Endodermal cell (in vitro differentiated cells): ENCODE measurements at regions not wholly inside any gene's neighbourhood (a gene's known extent, or its start where the extent isn't known, plus 50 kb on each side); places are given as distances from the start of the nearest gene placed in this dataset.

Experiments
- DNase-seq: peaks from one replicate; pipeline ENCODE4 v3.0.0-alpha.2; 2017
- H3K27ac ChIP-seq: 2 replicates; pipeline ENCODE4 v1.5.1; 2013; ENCODE audit warnings: mild to moderate bottlenecking, low read depth, low read length, moderate library complexity
- H3K27me3 ChIP-seq: 2 replicates; pipeline ENCODE4 v1.6.1; 2013; ENCODE audit warnings: mild to moderate bottlenecking, low read length, moderate library complexity; ENCODE audit not compliant: insufficient read depth, control insufficient read depth, poor library complexity, severe bottlenecking
- H3K36me3 ChIP-seq: 2 replicates; pipeline ENCODE4 v1.7.0; 2013; ENCODE audit warnings: mild to moderate bottlenecking, low read length, moderate library complexity; ENCODE audit not compliant: control insufficient read depth, insufficient read depth
- H3K4me1 ChIP-seq: one replicate; pipeline ENCODE4 v1.7.0; 2013; ENCODE audit warnings: low read length; ENCODE audit not compliant: control insufficient read depth, insufficient read depth
- H3K4me3 ChIP-seq: 2 replicates; pipeline ENCODE4 v1.5.1; 2013; ENCODE audit warnings: mild to moderate bottlenecking, low read length, moderate library complexity
- H3K9ac ChIP-seq: 2 replicates; pipeline ENCODE4 v1.6.1; 2013; ENCODE audit warnings: mild to moderate bottlenecking, low read length, moderate library complexity; ENCODE audit not compliant: poor library complexity, severe bottlenecking; ENCODE audit errors: extremely low read depth
- H3K9me3 ChIP-seq: 2 replicates; pipeline ENCODE4 v1.6.1; 2013; ENCODE audit warnings: mild to moderate bottlenecking, low read length, moderate library complexity; ENCODE audit not compliant: control insufficient read depth
- H3K27ac Mint-ChIP-seq: 2 replicates; pipeline ENCODE4 v1.8.0; 2020; ENCODE audit warnings: mixed read lengths
- H3K27me3 Mint-ChIP-seq: 2 replicates; pipeline ENCODE4 v1.8.0; 2021; ENCODE audit warnings: mild to moderate bottlenecking, mixed read lengths; ENCODE audit not compliant: insufficient read depth
- H3K36me3 Mint-ChIP-seq: 2 replicates; pipeline ENCODE4 v1.8.0; 2020; ENCODE audit warnings: low read depth, mixed read lengths
- H3K4me1 Mint-ChIP-seq: 2 replicates; pipeline ENCODE4 v1.8.0; 2020; ENCODE audit warnings: mixed read lengths
- H3K4me3 Mint-ChIP-seq: 2 replicates; pipeline ENCODE4 v1.8.0; 2020; ENCODE audit warnings: mild to moderate bottlenecking, moderate library complexity, mixed read lengths
- H3K9me3 Mint-ChIP-seq: 2 replicates; pipeline ENCODE4 v1.8.0; 2020; ENCODE audit warnings: mild to moderate bottlenecking, mixed read lengths
- CTCF ChIP-seq: fragments of 200-600 bp; sonication (generic); conservative IDR thresholded peaks from 2 replicates; pipeline ENCODE4 v1.5.0; 2021; ENCODE audit warnings: antibody characterized with exemption, mild to moderate bottlenecking
- WGBS, 2 experiments: methylation state at CpG; one replicate each; pipeline versions ENCODE4 v1.1.5 to v1.1.7; 2013; ENCODE audit warnings: missing lambda C conversion rate in 2 of 2, mixed read lengths in 1 of 2; ENCODE audit not compliant: insufficient coverage in 1 of 2, insufficient read length in 1 of 2; 5-methylcytosine and 5-hydroxymethylcytosine counted together

DNA sequence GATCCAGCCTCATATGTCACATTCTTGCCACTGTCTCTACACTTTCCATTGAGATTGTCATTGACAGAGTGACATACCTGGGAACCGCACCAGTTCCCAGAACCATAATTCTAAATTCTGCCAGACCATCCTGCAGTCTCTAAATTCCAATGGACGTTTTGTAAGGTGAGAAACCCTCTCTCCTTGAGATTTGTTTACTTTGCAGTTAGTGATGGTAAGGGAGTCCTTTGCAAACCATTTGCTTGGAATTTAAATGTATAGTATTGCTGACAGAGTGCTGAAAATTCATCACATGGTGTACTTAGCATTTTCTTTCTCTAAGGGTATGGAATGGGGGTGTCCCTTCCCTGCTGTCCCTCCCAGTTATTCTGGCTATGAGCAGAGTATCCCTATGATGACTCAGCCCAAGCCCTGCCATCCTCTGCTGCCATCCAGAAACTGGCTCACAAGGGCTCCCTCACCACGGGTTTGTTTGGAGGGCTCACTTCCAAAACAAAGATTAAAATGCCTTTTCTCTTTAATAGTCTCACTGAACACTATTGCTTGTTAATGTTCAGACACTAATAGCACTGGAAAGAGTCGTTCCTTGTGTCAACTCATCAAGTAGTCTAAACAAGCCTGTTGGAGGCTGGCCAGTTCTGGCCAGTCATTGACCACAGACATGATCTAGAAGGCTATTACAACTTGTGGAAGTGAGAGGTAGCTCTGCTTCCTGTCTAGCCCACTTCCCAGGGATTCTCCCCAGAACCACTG lies 129.0 kb upstream of the HMGA2 start:
- no peak for TF ChIP-seq CTCF
- Histone ChIP-seq H3K27me3 (no peaks in the 10 kb centered on the region), H3K4me1 (no peaks in the 10 kb centered on the region), H3K27ac (no peak overlapping the region), H3K36me3 (no peaks in the 10 kb centered on the region), H3K9ac (no peak overlapping the region), H3K9me3 (no peaks in the 10 kb centered on the region), H3K4me3 (no peak overlapping the region)
- Mint-ChIP-seq H3K27ac (no peak overlapping the region), H3K4me3 (no peak overlapping the region), H3K27me3 (peaks cover 8% of the 10 kb centered on the region), H3K36me3 (no peaks in the 10 kb centered on the region), H3K4me1 (peaks cover 8% of the 10 kb centered on the region), H3K9me3 (no peaks in the 10 kb centered on the region)
- DNase-seq, result peak; percentile 63
- WGBS, 2 experiments, result 74 to 87% methylated on average over 2 to 4 of the region's 4 CpGs

DNA sequence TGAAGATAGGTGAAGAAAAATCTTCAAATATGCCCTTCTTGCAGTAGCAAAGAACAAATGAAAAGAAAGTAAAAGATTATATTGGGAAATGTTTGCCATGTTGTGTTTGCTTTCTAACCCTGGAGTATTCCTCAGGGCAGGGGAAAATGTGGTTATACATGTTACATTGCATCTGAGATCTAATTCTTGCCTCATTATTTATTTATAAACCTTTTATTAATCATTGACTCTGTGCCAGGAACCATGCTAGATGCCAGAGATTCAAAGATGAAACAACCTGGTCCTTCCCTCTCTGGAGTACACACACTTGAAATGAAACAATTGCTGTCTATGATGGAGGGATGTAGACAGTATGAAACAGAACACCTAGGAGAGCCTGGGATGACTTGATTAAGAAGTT lies 128.1 kb upstream of the HMGA2 start:
- no peak overlapping the region for H3K9ac ChIP-seq
- Mint-ChIP-seq H3K27me3 (peaks cover 4% of the 10 kb centered on the region), H3K4me1 (peaks cover 8% of the 10 kb centered on the region), H3K9me3 (no peaks in the 10 kb centered on the region), H3K27ac (no peak overlapping the region), H3K36me3 (no peaks in the 10 kb centered on the region), H3K4me3 (no peak overlapping the region)
- H3K9me3 ChIP-seq, result no peaks in the 10 kb centered on the region
- no peaks in the 10 kb centered on the region for H3K27me3 ChIP-seq
- DNase-seq, result no peak
- no peaks in the 10 kb centered on the region for H3K4me1 ChIP-seq
- TF ChIP-seq CTCF, result no peak
- H3K27ac ChIP-seq, result no peak overlapping the region
- no peak overlapping the region for H3K4me3 ChIP-seq
- no peaks in the 10 kb centered on the region for H3K36me3 ChIP-seq

DNA sequence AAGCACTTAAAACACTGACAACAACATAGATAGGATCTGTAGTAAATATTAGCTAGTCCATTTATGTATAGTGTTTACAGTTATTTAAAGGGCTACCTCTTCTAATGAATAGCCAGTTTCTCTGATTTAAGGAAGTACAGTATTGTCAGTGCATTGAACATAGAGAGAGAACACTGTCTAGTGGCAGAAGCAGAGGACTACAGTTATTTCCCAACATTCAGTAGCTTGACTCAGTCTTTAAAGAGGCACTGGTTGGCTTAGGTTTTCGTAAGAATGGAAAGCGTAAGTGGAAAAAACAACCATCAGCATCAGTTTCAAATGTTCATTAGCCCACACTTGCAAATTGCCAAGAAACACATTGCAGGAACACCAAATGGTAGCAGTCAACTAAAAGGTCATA lies 125.0 kb upstream of the HMGA2 start:
- no peaks in the 10 kb centered on the region for H3K9me3 ChIP-seq
- TF ChIP-seq CTCF, result no peak
- peaks cover 10% of the 10 kb centered on the region for H3K27me3 Mint-ChIP-seq
- no peak for DNase-seq
- H3K27ac Mint-ChIP-seq, result no peak overlapping the region
- no peaks in the 10 kb centered on the region for H3K4me1 ChIP-seq
- H3K36me3 Mint-ChIP-seq, result no peaks in the 10 kb centered on the region
- H3K9ac ChIP-seq, result no peak overlapping the region
- H3K4me3 Mint-ChIP-seq, result no peak overlapping the region
- 87 to 94% methylated on average over 2 of the region's 2 CpGs for WGBS, 2 experiments
- no peak overlapping the region for H3K4me3 ChIP-seq
- no peaks in the 10 kb centered on the region for H3K27me3 ChIP-seq
- no peaks in the 10 kb centered on the region for H3K9me3 Mint-ChIP-seq
- no peak overlapping the region for H3K27ac ChIP-seq
- peaks cover 8% of the 10 kb centered on the region for H3K4me1 Mint-ChIP-seq
- no peaks in the 10 kb centered on the region for H3K36me3 ChIP-seq
